ENCODE measurements at regions not wholly inside any gene's neighbourhood (a gene's known extent, or its start where the extent isn't known, plus 50 kb on each side); places are given as distances from the start of the nearest gene placed in this dataset.

GRCh38 chr9:29066141-29066640 is 1492.9 kb upstream of the C9orf72 start:
- ChIA-PET CTCF (no interaction called here), POLR2A (no interaction called here)
- Histone ChIP-seq H3K9me3 (no peaks in the 10 kb centered on the region), H3K36me3 (ENCODE audit: control insufficient read depth, insufficient read depth, low read length) (no peaks in the 10 kb centered on the region), H3K27me3 (replicated peaks; ENCODE audit: control insufficient read depth, insufficient read depth, low read length) (no peaks in the 10 kb centered on the region), H3K4me3 (ENCODE audit: low read depth, low read length) (no peak overlapping the region), H3K4me1 (no peaks in the 10 kb centered on the region)
- no peak for DNase-seq
- Mint-ChIP-seq H3K4me3 (ENCODE audit: unreplicated experiment) (no peak overlapping the region), H3K27ac (ENCODE audit: unreplicated experiment) (no peak overlapping the region), H3K9me3 (ENCODE audit: unreplicated experiment) (no peaks in the 10 kb centered on the region), H3K27me3 (ENCODE audit: insufficient read depth, unreplicated experiment) (no peaks in the 10 kb centered on the region), H3K4me1 (ENCODE audit: low read depth, unreplicated experiment) (no peaks in the 10 kb centered on the region), H3K36me3 (ENCODE audit: insufficient read depth, unreplicated experiment) (no peaks in the 10 kb centered on the region)
- no TSS peak for BruUV-seq (replicated peaks)
- intact Hi-C loops (cut with micrococcal nuclease; ENCODE audit: unreplicated experiment), result no loop called here
- no peak for TF ChIP-seq CTCF (IDR thresholded peaks at IDR 0.05; ENCODE audit: insufficient read depth in 1 of 2, low read depth in 1 of 2, low read length in 1 of 2, severe bottlenecking in 1 of 2, unreplicated experiment in 1 of 2)

- no peak overlapping the region for H3K27ac Mint-ChIP-seq (ENCODE audit: unreplicated experiment)
- POLR2A ChIA-PET, result no interaction called here
- no TSS peak for BruUV-seq (replicated peaks)
Observed at GRCh38 chr9:29068461-29068860, 1495.2 kb upstream of the C9orf72 start.

GRCh38 chr9:29069376-29069775 is 1496.1 kb upstream of the C9orf72 start:
- H3K9me3 ChIP-seq, result no peaks in the 10 kb centered on the region
- Mint-ChIP-seq H3K27ac (ENCODE audit: unreplicated experiment) (no peak overlapping the region), H3K4me1 (ENCODE audit: low read depth, unreplicated experiment) (no peaks in the 10 kb centered on the region), H3K27me3 (ENCODE audit: insufficient read depth, unreplicated experiment) (no peaks in the 10 kb centered on the region), H3K9me3 (ENCODE audit: unreplicated experiment) (no peaks in the 10 kb centered on the region), H3K4me3 (ENCODE audit: unreplicated experiment) (no peak overlapping the region), H3K36me3 (ENCODE audit: insufficient read depth, unreplicated experiment) (no peaks in the 10 kb centered on the region)
- intact Hi-C loops (cut with micrococcal nuclease; ENCODE audit: unreplicated experiment), result no loop called here
- no TSS peak for BruUV-seq (replicated peaks)
- H3K4me3 ChIP-seq (ENCODE audit: low read depth, low read length), result no peak overlapping the region
- no peak for DNase-seq
- CTCF ChIA-PET, result no interaction called here
- no peaks in the 10 kb centered on the region for H3K36me3 ChIP-seq (ENCODE audit: control insufficient read depth, insufficient read depth, low read length)
- POLR2A ChIA-PET, result no interaction called here
- TF ChIP-seq CTCF (IDR thresholded peaks at IDR 0.05; ENCODE audit: insufficient read depth in 1 of 2, low read depth in 1 of 2, low read length in 1 of 2, severe bottlenecking in 1 of 2, unreplicated experiment in 1 of 2), result no peak
- no peaks in the 10 kb centered on the region for H3K27me3 ChIP-seq (replicated peaks; ENCODE audit: control insufficient read depth, insufficient read depth, low read length)
- no peaks in the 10 kb centered on the region for H3K4me1 ChIP-seq

More at GRCh38 chr9:29068461-29068860, 1495.2 kb upstream of the C9orf72 start:
- Mint-ChIP-seq H3K36me3 (ENCODE audit: insufficient read depth, unreplicated experiment) (no peaks in the 10 kb centered on the region), H3K4me3 (ENCODE audit: unreplicated experiment) (no peak overlapping the region), H3K9me3 (ENCODE audit: unreplicated experiment) (no peaks in the 10 kb centered on the region), H3K27me3 (ENCODE audit: insufficient read depth, unreplicated experiment) (no peaks in the 10 kb centered on the region), H3K4me1 (ENCODE audit: low read depth, unreplicated experiment) (no peaks in the 10 kb centered on the region)
- Histone ChIP-seq H3K27me3 (replicated peaks; ENCODE audit: control insufficient read depth, insufficient read depth, low read length) (no peaks in the 10 kb centered on the region), H3K9me3 (no peaks in the 10 kb centered on the region), H3K4me1 (no peaks in the 10 kb centered on the region), H3K36me3 (ENCODE audit: control insufficient read depth, insufficient read depth, low read length) (no peaks in the 10 kb centered on the region), H3K4me3 (ENCODE audit: low read depth, low read length) (no peak overlapping the region)
- no peak for DNase-seq
- CTCF ChIA-PET, result no interaction called here
- TF ChIP-seq CTCF (IDR thresholded peaks at IDR 0.05; ENCODE audit: insufficient read depth in 1 of 2, low read depth in 1 of 2, low read length in 1 of 2, severe bottlenecking in 1 of 2, unreplicated experiment in 1 of 2), result no peak
- intact Hi-C loops (cut with micrococcal nuclease; ENCODE audit: unreplicated experiment), result no loop called here
